HG03139 (cell line): ENCODE measurements at regions not wholly inside any gene's neighbourhood (a gene's known extent, or its start where the extent isn't known, plus 50 kb on each side); places are given as distances from the start of the nearest gene placed in this dataset.
A peak's percentile ranks its signal among the peaks of the same experiment; 100 is the strongest.
"Not testable (repeated sequence)": the region's sequence is repeated elsewhere in the genome, so short reads cannot be mapped to it uniquely, and the experiment has no call there.

Experiments
- ATAC-seq: cut with Tn5 transposase; IDR thresholded peaks from one replicate; pipeline ENCODE4 v1.9.1; 2021; ENCODE audit not compliant: unreplicated experiment

DNA sequence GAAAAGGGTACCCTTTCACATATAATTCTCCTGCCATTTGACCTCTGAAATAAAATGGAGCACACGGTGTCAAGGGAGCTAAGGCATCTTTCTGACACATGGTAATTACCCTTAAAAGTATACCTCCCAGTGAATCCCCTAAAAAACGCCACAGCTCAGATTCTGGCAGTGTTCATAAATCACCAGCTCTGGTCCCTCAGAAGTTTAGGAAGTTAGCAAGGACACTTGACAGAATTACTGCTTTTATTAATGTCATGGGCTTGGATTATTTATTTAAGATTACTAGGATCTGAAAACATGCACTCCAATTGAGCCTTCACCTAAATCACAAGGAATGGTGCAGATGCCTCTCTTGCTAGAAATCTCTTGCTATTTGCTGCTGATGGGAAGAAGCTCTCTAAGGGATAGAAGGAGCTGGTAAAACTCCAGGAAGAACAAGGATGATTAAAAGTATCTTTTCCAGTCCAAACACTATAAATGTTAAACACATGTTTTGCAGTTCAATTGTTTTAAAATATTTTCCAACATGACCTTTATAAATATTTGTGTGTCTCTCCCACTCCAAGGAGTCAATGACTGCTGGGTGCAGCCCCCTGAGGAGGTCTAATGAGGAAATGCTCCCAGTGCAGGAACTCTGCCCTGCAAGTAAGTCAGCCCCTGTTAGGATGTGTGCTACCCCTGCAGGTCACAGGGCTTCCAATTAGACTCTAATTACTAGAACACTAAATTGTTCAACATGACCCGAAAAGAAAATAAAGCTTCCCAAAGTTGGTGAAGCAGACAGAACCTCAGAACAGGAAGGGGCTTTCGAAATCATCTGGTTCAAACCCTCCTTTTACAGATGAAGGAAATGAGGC, 230.3 kb downstream of the TFAP2A start:
- no peak for ATAC-seq

DNA sequence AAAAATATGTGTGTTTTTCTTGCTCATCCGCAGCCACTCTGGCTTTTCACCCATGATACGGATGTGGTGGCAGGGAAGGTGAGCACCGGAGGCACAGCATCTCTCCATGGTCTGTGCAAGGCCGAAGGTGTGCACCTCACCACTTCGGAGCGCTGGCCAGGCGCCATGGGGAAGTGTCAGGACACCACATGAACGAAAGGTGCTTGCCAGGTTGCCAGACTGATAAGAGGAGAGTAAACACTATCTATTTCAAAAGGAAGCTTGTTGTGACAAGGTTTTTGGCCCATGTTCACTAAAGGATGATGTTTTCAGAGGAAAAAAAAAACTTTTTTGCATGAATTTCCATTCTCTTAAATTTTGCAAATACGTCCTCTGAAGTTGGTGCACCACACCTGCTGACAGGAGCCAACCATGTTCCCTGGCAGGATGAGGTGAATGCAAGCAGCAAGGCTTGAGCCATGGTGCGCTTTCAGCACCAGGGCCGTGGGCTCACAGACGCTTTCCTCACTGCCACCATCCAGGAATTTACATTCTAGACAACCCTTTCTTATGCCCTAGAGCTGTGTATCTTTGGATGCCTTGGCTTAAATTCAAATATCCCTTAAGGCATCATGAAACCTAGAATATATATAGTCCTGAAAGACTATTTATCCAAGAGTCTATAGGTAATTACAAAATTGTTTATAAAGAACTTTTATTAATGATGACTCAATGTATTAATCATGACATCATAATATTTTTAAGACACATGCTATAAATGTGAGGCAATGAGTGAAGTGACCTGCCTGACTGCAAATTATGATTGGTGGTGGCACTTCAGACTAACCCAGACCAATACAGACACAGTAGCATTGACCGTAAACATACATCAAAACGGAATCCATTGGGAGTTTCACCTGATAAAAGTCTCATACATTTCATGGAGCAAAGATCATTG, 234.5 kb downstream of the TFAP2A start:
- no peak for ATAC-seq

DNA sequence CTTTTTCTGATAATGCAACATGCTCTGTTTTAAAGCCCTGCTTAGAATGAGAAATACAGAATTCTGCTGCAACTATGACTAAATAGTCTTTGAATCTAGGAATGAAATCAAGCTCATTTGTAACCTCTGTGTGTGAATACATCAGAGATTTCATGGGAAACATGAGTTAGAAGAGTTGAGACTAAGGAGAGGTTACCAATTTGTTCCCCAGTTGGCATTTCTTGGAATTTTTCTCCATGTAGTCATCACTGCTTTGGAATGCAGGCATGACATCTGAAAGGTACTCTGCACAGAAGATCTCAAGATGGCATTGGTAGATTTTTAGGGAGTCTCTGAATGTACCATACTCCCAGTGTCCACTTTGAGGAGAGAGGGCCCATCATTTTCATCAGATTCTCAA, 237.2 kb downstream of the TFAP2A start:
- no peak for ATAC-seq

DNA sequence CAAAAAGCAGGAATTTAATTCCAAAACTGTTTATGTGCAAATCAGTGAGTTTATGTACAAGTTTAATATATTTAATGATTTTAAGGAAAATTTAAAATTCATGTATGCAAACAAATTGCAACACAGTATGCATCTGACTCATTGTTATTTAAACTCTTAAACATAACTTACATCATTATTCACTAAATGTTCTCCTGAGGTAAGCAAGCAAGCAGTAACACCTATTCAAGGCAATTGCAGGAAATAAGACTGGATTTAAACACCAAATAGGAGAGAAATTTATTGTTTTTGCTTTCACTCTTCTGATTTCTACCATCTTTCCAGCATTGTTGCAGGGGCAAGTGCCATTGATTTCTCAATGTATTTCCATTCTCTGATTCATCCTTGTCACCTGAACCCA, 239.5 kb downstream of the TFAP2A start:
- ATAC-seq = no peak

DNA sequence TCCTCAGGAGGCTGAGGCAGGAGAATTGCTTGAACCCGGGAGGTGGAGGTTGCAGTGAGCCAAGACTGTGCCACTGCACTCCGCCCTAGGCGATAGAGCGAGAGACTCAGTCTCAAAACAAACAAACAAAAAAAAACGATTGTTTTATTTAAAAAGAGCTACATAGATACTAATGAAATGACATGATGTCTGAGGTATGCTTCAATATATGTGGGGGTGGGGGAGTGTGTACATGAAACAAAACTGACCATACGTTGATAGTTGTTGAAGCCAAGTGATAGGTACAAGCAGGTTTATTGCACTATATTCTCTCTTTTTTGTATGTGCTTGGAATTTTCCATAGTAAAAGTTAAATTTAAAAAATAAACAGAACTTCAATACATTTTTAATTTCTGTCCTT, 240.1 kb downstream of the TFAP2A start:
- ATAC-seq = no peak

DNA sequence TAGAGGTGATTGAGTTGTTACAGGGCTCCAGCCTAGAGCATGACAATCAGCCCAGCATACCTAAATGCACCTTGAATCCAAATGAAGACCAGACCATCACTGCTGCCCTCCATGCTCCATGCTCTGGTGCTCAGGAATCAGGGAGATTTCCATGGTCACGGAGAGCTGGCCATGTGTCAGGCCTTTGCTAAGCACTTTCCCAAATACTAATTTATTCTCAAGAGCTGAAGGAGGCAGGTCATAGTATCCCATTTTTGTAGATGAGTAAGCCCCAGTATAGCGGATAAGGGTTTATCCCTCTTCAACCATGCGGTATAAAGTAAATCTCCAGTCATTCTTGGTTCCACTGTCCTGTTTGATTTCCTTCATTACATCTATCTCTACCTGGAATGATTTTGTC, 240.8 kb downstream of the TFAP2A start:
- no peak for ATAC-seq

DNA sequence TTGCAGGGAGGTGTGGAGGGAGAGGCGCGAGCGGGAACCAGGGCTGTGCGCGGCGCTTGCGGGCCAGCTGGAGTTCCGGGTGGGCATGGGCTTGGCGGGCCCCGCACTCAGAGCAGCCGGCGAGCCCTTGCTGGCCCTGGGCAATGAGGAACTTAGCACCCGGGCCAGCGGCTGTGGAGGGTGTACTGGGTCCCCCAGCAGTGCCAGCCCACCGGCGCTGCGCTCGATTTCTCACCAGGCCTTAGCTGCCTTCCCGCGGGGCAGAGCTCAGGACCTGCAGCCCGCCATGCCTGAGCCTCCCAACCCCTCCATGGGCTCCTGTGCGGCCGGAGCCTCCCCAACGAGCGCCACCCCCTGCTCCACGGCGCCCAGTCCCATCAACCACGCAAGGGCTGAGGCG, 243.2 kb downstream of the TFAP2A start:
- not testable (repeated sequence) for ATAC-seq

DNA sequence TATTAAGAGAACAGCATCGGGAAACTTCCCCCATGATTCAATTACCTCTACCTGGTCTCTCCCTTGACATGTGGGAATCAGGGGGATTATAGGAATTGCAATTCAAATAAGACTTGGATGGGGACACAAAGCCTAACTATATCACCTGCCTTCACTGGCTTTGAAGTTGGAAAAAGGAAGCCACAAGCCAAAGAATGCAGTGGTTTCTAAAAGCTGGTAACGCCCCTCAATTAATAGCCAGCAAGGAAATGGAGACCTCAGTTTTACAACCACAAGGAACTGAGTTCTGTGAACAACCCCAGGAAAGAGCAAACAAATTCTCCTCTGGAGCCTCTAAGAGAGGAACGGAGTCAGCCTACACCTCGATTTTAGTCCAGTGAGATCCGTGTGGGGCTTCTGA, 244.1 kb downstream of the TFAP2A start:
- ATAC-seq = no peak

DNA sequence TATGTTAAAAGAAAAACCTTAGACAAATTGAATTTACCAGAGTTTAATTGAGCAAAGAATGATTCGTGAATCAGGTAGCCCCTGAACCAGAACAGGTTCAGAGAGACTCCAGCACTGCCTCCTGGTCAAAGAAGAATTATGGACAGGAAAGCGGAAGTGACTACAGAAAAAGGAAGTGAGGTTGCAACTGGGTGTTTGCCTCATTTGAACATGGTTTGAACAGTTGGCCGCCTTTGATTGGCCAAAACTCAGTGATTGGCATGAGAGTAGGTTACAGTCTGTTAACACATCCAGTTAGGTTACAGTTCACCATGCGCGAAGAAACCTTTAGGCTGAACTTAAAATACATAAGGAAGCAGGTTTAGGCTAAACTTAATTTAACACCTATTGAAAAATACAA, 248.8 kb downstream of the TFAP2A start:
- ATAC-seq = no peak

DNA sequence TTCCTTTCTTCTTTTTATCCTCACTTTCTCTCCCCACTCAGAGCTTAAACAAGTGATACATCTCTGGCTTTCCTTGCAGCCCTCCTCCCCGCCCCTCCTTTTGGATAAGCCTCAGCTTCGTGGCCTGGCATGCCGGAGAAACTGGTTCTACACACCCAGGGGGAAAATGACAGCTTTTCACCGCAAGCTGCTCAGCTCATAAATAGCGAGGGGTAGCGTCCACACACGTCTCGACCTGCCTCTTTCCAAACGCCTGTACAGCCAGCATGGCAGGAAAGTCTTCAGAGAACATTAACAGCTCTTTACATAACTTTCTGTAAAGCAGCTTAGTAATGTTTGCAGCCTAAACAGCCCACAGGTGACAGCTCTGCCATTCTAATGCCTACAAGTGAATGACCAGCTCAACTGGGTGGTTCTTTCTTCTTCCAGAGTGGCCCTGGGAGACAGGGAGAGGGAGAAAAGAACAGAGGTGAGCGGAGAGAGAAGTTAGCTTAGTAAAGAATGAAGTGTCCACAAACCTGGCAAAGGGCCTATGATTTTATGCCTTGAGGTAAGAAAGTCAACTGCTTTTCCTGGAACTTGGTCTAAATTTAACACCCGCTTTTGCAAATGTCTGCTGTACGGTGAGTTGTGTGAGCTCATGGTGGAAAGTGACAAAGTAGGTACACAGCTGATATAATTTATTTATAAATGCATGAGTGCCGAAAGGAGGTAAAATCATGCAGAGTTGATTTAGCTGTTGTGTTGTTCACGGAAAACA, 251.5 kb downstream of the TFAP2A start:
- ATAC-seq = no peak

DNA sequence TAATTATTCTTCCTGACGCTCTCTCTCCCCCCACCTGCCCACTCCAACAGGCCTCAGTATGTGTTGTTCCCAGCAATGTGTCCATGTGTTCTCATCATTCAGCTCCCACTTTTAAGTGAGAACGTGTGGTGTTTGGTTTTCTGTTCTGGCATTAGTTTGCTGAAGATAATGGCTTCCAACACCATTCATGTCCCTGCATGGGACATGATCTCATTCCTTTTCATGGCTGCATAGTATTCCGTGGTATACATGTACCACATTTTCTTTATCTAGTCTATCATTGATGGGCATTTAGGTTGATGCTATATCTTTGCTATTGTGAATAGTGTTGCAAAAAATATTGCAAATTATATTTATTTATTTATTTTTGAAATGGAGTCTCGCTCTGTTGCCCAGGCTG, 258.0 kb downstream of the TFAP2A start:
- ATAC-seq = no peak

DNA sequence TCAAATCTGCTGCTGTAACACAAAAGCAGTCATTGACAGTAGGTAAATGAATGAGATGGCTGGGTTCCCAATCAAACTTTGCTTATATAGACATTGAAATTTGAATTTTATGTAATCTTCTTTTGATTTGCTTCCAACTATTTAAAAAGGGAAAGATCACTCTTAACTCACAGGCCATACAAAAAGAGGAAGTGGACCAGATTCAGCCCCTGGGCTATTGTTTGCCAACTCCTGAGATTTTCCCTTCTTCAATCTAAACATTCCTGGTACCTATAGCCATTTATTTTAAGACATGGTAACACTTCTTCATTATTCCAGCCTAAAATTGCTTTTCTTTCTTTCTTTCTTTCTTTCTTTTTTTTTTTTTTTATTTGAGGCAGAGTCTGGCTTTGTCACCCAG, 260.6 kb downstream of the TFAP2A start:
- ATAC-seq = no peak

DNA sequence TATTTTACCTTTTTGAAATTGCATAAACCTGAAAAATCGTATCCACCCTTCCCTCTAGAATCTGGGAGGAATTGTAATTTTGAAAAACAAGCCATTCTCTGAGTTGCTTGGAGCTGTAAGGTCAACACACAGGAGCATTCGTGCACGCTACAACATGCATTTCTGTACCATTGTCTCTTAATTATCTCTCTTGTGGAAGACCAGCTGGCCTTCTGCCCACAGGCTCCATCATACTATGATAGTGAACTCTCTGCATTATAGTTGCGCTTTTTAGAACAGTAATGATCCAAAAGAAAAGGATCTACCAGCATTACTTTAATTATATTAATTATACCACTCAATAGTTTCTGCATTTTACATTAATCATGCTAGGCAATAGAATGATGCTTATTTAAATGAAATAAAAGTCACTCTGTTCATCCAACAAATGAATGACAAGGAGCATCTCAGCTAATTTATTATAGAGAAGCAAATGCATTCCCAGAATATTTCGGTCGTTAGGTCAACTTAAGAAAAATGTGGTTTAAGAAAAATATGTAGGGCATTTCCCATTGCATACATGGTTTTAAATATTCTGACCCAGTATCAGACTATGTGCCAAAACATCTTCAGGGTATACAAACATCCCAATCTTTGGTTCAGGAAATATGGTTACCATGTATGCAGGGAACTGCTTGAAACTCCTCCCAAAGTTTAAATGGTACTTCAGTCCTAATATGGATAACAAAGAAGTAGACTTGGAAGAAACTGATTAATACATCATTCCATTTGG, 263.5 kb downstream of the TFAP2A start:
- no peak for ATAC-seq

DNA sequence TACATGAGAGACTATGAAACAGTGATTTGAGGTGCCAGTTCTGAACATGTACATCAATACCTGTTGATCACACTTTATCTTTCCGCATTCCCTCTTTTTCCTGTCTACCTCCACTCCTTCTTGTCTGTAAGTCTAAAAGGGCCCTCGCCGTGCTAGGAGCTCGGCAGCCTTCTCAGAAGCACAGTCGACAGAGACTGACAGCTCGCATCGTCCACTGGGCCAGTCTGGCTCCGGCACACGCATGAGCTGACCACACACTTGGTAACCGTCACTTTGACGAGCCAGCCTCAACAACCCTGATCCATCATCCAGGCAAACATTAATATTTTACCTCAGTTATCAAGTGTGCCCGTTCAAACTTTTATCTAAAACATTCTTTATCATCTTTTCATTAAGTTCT, 265.3 kb downstream of the TFAP2A start:
- no peak for ATAC-seq

DNA sequence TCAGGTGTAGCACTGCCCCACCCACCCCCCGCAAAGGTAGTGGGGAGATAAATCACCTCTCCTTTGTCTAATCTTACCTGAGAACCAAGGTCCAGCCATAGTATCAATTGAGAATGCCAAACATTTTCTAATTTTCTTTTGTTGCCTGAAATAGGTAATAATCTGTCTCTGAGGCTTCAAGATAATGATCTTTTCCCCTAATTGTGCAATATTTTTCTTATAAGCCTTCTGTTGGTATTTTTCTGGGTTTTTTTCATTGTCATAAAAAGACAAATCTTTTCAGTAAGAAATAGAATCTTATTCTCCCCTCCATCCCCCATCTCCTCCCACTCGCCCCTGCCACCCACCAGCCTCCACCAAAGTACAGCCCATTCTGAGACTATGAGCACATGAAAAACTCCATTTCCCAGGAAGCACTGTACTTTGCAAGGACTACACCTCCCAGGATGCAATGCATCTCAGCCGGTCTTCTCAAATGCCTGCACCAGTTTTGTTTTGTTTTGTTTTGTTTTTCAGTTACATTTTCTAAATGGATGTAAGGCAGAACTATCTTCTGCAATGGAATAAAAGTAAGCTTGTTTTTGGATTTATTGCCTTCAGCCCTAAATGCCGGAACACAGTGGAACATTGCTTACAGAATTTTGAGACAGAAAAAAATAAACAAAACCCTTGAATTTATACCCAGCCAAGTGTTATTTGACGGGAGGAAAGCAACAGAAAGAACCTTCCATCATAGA, 268.0 kb downstream of the TFAP2A start:
- ATAC-seq = peak; percentile 92

DNA sequence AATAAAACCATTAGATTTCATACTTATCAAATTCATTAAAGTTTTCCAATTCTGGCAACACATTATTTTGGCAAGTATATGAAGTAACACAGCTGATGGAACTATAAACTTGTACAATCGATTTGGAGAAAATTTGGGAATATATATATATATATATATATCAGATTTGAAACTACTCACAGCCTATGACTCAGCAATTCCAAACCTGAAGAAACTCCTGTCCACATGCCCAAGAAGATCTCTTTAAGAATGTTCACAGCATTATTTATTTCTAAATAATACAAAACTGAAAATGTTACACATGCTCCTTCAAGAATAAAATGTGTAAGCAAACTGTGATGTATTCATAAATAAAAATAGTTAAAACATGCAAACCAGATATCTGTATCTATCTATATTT, 270.1 kb downstream of the TFAP2A start:
- ATAC-seq = no peak

DNA sequence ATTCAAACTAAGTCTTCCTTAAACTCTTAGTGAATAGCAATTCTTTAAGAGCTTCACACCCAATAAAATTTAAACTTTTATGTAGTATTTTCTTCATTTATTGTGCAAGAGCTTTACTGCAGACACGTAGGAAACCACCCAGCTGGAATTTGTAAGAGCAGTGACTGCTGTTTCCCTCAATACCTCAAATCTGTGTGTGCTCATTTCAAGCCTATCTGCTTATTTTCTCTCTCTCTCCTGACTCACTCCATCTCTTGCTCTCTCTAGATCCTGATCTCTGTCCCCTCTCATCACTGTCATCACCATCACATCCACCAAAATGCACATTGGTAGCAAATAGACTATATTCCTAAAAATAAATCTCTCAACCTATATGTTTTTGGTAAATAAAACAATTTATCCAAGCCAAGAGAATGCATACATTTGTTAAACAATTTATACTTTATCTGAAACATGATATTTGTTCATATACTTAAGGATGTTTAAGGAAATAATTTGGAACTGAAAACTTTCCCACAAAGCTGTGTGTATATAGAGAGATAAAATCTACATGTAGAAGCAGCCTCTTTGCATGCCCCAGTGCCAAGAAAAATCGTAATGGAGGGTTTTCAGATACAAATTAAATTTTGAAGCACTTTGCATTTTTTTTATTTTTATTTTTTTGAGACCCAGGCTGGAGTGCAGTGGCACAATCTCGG, 273.0 kb downstream of the TFAP2A start:
- ATAC-seq = no peak

DNA sequence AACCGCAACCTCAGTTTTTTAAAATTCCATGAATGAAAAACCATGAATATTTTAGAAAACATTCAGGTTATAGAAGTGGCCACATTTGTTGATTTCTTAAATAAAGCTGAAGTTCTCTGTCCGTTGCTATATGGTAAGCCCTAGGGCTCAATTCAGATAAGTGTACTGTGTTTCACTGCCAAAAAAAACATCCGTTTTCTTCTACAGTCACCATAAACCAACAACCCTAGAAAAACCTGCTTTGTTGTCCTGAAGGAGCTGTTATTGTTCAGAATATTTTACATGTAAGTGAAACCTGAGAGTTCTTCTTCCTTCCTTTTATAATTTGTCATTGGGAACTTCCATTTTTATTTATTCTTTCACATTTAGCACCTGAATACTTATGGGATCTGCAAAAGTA, 274.1 kb downstream of the TFAP2A start:
- ATAC-seq = no peak

DNA sequence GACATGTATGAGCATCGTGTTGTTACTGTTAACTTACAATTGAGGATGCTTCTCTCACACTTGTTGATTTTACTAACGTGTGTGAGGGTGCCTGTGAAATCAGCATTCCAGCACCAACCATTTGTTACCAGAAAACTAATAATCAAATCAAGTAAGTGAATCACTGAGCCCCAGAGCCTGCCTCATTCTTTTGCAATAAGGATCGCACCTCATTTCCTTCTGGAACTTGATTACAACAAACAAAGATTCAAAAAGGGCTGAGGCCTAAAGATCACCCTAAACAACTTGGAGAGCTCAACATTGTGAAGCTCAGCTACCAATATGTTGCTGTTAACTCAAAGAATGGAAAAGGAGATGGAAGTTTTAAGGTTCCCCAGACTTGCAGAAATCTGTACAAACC, 274.7 kb downstream of the TFAP2A start:
- ATAC-seq = no peak
